ENCODE measurements at regions not wholly inside any gene's neighbourhood (a gene's known extent, or its start where the extent isn't known, plus 50 kb on each side); places are given as distances from the start of the nearest gene placed in this dataset.

DNA sequence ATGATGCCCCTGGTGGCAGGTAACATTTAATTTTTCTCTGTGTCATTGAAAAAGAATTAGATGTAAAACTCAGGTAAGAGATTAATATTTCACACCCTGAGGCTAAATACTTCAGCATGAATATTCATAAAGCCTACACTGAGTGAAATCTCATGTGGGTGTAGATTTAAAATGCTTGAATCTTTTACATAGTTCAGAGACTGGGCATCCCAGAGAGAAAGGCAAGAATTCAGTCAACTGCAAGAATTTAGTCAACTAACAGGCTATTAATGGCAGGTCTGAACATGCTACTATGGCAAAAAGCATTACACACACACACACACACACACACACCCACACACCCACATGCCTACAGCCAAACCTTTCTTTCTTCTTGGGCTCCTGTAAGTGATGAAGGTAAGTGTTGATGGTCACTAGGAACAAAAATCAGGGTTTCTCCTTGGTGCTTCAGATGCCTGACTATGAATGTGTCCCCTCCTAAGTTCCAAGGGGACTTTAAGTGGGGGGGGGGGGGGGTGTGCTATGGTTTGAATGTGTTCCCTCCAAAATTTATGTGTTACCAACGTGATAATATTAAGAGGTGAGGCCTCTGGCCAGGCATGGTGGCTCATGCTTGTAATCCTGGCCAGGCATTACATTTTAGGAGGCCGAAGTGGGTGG lies 63.7 kb upstream of the PSMD7 start:
- DNase-seq = no peak

DNA sequence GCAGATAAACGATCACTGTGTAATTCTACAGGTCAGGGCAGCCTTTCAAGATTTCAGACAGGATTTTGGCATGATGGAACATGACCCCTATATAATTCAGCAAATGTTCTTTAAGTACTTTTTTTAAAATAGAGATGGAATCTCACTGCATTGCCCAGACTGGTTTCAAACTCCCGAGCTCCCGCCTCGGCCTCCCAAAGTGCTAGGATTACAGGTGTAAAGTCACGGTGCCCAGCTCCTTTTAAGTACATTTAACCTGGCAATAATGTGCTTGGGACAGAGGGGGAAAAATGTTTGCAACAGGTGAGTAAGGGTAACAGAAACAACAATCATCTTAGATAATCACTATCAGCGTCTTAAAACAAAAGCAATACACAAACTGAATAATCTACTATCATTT lies 66.5 kb upstream of the PSMD7 start:
- DNase-seq = no peak

DNA sequence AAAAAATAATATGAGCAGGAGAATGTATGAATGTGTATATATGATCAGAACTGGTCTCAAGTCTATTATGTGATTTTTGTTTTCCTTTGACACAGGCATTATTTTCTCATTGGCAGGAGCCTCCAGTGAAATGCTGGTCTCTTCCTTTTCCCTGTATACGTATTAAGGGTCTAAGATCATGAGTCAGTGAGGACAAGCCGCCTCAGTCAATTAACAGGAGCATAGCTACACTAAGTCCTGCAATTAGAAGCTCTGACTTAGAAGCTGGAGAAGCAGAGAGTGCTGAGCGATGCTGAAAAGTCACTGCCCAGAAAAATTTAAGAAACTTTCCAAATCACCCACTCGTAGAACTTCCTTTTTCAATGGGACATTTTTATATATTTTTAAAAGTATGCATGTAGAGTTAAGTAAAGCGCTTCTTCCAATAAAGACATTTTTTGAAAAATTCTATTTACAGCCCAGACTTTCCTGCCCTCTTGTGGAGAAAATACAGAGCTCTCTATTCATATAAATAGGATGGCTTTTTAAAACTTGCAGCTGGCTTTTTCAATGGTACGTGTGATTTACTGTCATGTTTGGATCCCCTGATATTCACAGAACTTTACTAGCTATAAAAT lies 70.2 kb upstream of the PSMD7 start:
- DNase-seq = no peak

DNA sequence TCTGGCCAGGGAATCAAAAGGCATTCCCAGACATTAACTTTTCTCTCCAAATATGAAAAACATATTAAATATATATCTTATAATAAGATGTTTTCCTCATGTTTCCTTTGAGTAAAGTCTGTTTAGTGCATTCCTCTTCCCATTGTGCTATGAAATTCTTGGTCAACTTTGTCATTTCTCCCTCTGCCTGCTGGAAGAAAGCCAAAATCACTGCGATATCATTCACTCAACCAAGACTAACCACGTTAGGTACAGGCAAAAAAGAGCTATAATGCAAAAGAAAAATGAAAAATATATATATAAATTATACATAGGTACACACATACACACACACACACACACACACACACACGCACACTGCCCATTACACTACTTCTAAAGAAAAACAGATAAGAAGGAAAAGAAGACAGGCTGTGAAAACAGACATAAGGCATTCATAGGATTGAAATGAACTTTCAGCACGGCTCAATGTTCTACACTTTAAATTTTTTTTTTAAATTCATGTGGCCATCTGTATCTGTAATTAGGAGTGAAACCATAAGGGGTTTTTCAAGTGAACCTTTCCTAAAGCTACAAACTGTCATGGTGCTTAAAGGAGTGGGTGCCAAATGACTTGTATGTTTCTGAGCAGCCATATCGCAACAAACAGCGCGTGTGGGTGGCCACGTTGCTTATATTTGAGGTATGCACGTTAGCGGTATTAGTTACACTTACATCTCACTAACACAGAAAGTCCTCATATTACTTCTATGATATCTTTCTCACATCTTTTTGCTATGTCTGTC lies 71.6 kb upstream of the PSMD7 start:
- no peak for DNase-seq

DNA sequence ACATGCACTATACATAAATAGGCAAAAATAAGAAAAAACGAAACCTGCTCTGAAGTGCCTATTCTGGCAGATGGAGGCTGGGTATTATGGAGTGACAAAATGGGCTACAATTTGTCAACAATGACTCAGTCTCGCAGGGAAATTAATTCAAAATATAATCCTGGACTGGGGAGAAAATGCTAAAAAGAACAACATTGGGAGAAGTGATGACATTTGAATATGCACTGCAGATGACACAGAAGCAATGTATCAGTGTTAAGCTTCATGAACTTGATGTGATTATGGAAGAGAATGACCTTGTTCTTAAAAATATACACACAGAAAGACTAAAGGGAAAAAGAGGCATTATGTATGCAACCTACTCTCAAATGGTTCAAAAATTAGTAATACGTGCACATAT lies 74.8 kb upstream of the PSMD7 start:
- no peak for DNase-seq

DNA sequence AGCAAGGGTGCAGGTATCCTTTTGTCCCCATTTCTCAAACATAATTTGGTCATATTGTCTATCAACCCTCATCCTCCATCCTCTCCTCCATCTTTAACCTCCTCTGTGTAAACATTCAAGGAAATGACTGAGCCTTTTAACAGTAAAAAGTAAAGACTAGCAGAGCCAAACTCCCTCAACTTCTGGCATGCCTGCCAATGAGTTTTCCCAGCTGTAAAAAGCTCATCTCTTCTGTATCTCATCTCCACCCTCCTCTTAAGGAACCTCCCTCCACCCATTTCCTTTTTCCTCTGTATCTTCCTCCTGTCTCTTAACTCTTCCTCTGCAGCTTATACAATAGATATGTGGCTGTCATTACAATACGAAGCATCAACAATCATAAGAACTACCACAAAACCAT lies 76.9 kb upstream of the PSMD7 start:
- no peak for DNase-seq

DNA sequence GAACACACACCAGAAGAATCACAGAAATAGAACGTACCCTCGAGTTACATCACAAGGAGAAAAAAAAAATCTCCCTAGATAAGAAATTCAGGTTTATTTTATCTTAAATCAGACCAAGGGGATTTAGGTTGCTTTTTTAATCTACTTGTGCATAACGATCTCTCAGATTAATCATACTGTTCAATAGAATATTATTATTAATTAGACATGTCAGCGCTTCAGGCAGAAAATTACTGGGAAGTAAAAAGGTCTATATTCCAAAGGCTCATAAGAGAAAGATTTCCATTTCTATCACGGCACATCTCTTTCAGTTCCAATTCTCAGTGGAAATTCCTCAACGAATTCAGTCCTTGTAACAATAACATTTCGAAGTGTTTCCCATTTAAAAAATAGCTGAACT lies 77.7 kb upstream of the PSMD7 start:
- DNase-seq = no peak

DNA sequence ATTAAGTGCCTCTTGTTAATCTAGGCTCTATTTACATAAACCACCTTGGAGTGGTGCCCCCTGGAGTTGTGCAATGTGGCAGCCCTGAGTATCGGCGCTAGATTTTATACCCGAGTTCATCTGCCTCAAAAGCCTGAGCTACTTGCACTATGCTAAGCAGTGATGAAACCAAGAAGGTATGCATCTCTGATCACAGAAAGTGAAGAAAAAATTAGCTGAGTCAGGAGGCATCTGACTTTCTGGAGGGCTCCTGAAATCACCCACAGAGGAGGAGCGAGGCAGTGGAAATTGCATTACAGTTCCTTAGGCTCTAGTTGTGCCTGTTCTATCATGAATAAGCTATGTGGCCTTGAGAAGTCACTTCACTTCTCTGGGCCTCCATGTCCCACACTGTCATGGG lies 80.3 kb upstream of the PSMD7 start:
- no peak for DNase-seq

DNA sequence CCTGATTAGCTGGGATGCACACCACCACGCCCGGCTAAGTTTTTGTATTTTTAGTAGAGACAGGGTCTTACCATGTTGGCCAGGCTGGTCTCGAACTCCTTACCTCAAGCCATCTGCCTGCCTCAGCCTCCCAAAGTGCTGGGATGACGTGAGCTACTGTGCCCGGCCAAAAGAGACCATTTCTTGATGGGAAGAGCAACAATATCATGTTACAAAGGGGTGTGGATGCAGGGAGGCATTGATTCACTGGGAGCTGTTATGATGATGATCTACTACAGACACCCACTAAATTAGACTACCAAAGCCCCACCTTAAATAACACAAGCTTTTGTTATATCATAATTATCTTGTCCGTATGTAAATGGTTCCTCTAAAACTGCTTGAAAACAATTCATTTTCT lies 81.4 kb upstream of the PSMD7 start:
- DNase-seq = no peak

DNA sequence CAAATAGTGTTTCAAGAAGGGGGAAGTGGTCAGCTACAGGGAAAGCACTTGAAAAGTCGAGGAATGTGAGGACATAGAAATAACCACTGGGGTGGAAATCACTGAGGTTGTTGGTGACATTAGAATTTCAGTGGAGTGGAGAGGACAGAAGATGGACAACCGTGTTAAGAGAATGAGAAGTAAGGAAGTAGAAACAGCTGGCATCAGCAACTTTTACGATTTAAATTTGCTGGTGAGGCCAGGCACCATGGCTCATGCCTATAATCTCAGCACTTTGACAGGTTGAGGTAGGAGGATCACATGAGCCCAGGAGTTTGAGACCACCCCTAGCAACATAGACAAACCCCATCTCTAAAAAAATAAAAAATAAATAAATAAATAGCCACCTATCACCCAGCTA lies 83.2 kb upstream of the PSMD7 start:
- DNase-seq = no peak

DNA sequence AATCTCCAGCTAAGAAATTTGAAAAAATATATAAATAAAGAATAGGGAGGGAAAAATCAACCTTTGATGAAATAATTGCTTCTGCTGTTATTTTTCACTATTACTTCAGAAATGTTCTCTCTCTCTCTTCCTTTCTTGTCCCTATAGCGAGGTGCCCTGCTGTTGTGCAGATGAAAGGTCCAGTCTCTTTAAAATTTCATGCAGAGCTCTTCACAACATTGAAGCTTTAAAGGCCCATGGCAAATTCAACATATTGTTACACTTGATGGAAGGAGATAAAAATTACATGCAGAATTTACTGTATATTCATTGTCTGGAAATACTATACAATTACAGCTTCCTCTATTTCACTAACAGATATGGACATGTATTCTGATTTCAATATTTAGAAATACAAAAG lies 86.4 kb upstream of the PSMD7 start:
- no peak for DNase-seq

DNA sequence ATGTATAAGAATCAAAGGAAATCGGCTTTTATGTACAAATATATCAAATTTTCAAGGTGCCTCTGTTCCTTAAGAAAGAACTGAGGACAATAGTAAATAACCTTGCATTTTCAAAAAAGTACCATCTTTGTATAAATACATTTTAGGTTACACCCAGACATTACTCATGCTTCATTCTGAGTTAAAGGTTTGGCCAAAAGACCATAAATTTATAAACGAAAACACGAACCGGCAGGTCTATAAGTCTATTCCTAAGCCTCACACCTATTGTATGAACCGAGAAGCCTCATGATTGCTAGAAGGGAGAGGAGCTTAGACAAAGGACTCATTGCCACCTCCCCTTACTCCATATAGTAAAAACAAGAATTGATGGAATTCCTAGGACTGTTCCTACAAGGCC lies 94.6 kb upstream of the PSMD7 start:
- DNase-seq = no peak

DNA sequence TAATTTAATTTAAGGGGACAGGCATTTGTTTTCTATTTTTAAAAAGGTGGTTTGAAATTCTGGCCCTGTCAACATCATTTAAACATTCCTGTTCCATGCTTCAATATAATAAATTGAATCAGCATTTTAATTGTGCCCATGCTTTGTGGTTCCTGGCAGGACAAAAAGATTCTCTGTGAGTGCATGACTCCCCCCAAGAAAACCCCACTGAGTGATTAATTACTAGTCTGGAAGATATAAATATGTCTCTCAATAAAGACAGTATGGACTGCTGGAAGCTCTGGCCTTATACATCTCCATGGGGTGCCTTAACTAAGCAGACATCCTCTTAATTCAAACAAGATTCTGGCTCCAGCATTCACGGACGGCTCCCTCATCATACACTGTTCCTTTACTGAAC lies 95.0 kb upstream of the PSMD7 start:
- no peak for DNase-seq

DNA sequence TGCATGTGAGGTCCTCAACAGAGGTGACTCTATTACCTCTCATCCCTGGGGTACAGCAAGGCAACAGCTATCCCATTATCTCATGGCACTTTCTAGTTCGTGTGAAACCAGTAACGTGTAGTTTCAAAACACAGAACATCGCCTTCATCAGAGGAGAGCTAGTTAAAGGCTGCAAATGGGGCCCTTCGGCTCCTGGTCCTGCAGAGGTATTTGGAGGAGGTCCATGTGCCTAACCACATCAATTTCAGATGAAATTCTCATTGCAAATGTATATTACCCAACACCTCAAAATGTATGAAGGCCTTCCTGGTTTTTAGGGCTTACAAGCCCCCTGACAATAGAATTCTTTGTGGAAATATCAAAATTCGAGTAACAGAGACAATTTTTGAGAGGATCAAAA lies 95.7 kb upstream of the PSMD7 start:
- no peak for DNase-seq

DNA sequence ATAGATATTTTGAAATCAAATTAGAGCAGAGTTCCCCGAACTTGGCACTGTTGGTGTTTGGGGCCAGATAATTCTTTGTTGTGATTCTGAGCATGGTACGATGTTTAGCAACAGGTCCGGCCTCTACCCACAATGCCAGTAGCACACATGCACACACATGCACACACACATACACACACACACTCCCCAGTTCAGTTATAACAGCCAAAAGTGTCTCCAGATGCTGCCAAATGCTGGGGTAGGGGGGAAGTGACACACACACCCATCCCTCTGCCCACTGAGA lies 96.8 kb upstream of the PSMD7 start:
- DNase-seq = no peak

DNA sequence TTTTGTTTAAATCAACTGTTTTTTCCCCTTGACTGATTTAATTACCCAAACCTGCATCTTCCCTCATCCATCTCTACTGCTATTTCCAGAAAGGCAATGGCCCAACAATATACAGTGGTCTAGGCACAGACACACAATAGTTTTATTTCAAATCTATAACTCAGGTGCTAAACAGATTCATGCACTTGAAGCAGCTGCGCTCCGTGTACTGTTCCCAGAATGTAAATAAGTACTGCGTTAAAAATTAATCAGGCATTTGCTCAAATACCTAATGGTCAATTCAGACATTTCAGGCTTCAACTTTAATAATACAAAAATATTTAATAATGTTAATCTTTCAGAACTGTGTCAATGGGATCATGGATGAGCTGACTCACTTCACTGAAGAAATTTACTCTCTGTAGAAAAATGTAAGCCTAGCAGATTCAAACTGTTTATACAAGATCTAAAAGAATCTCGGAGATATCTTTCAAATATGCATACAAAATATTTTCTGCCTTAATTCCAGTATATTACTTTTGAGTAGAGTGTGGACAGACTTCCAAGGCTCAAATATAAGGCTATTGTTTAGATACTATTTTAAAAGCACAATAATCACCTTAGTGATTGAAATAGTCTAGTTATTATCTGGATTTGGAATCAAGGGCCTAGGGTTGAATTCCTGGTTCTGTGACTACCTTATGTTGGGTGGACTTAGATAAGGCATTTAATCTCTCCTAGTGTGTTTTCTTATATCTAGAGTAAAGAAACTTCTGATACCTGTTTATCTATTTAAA lies 97.4 kb upstream of the PSMD7 start:
- no peak for DNase-seq

DNA sequence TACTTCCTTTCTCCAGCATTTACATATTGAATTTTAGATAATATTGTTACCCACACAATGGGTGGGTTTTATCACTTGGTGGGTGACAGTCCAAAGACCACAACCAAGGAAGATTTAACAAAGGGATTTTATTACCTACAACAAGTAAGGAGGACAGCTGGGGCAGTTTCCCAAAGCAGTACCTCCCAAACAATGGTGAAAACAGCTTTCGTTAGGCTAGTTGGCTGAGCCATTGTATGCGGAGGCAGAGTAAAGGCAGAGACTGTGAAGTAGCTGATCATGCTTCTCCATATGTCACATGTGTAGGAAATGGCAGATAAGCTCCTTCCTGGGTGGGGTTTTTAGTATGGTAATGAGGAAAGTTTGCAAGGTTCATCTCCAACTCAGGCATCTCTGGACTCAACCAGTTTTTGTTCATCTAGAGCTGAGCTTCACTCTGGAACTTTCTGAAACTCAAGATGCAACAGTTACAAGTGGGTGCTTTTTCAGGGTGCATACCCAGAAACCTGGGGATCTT lies 104.3 kb upstream of the PSMD7 start:
- no peak for DNase-seq

DNA sequence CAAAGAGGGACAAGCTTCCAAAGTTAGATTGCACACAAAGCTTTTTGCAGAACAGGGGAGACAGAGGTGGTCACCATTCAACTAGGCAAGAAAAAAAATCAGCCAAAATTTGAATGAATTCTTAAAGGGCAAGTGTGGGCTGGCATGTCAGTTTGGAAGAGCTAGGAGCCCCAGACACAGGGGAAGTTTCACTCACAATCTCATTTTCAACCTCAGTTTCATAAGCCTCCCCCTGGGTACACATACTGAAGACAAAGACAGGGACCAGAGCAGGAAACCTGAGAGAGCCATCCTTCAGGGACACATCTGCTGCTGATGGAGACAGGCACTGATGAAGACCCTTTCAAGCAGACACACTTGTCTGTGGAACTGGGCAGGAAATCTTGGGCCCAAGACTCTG lies 106.3 kb upstream of the PSMD7 start:
- no peak for DNase-seq

DNA sequence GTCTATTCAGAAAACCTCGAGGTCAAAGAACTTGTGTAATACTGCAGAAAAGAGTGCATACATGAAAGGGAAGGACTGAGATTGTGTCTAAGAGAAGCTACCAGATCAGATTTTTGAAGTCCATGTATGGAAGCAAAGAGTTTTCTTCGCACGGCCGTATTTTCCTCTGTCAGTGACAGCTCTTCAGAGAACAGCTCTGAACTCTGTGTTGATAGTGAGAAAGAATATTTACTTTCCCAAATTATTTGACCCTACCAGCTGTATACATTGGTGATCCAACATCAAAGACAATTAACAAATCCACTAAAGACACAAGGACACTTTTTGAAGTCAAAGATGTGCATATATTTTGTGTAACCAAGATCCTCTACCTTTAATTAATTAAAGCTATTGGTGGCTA lies 107.8 kb upstream of the PSMD7 start:
- DNase-seq = no peak

DNA sequence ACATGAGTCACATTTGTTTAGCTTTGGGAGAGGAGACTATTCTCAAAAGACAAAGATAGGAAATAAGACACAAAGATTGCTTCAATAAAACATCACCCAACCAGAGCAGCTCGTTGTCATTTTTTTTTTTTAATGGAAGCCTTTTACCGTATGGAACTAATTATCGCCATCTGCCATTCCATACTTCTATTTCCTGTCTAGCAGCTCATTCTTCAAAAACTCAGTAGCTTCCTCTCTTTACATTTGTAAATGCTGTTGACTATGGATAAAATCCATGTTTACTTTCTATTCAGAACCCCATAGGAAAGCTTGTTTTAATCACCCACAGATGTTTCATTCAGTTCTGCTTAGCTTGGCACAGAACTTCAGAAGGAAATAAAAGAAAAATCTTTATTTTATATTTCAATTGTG lies 110.0 kb upstream of the PSMD7 start:
- DNase-seq = no peak

DNA sequence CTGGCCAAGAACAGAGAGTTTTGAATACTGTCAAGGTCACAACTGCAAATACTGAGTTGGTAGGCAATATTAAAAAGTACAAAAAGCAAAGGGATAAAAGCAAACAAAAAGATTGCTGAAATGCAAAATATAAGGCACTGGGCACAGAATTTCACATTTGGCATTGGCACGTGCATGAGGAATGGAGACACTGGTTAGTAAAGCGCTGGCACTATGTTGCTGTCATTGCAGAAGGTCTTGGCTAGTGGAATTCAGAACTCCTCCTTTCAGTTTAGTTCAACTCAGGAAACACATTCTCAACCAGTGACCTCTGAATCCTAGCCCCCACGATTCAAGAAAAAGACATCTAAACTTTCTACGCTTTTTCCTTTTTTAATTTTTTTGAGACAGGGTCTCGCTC lies 111.8 kb upstream of the PSMD7 start:
- no peak for DNase-seq

DNA sequence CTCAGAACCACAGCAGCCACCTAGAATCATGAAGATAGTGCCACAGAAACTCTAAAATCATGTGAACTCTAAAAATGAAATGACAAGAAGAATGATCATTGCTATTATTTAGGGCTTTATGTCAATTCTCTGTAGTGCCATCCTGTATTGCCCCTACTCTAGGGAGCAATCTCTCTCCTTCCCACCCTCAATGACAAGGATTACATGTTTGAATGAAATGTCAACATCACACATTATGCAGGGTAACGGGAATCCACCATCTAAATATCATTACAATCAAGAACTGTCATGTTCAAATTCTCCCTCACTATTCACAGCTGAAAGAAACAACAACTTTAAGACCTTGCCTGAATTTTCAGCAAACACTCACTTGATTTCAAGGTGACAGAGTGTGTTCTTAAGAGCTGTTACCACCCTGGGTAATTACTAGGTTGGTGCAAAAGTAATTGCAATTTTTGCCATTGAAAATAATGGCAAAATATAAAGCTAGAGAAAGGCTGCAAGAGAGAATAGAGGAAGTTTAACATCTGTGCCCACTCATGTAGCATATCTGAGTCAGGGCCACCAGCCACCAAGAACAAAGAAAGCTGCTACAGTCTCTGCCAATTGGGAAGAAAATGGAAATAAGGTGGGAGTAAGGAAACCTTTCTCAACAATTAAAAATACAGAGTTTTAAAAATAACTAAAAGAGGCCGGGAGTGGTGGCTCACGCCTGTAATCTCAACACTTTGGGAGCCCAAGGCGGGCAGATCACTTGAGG lies 112.8 kb upstream of the PSMD7 start:
- no peak for DNase-seq

Data from activated CD4-positive, alpha-beta T cell treated with anti-CD3 and anti-CD28 coated beads for 48 hours (primary cell).